ENCODE measurements at regions not wholly inside any gene's neighbourhood (a gene's known extent, or its start where the extent isn't known, plus 50 kb on each side); places are given as distances from the start of the nearest gene placed in this dataset.

- TF ChIP-seq CTCF (conservative IDR thresholded peaks at IDR 0.05; ENCODE audit: low read length), result no peak
- Histone ChIP-seq H3K36me3 (ENCODE audit: insufficient read depth, low read length) (no peaks in the 10 kb centered on the region), H3K4me3 (ENCODE audit: low read length, poor library complexity, severe bottlenecking) (no peak overlapping the region), H3K9ac (ENCODE audit: low read depth, low read length, poor library complexity, severe bottlenecking) (no peak overlapping the region), H3K4me1 (ENCODE audit: insufficient read depth, low read length, poor library complexity, severe bottlenecking) (no peaks in the 10 kb centered on the region), H2AFZ (ENCODE audit: low read length) (no peak overlapping the region), H3F3A (ENCODE audit: low read depth) (no peaks in the 10 kb centered on the region), H3K4me2 (ENCODE audit: low read depth, low read length, poor library complexity, severe bottlenecking) (no peak overlapping the region), H3K27me3 (ENCODE audit: insufficient read depth, low read length, poor library complexity, severe bottlenecking) (no peaks in the 10 kb centered on the region), H3K9me2 (replicated peaks; ENCODE audit: low read depth, low read length) (no peaks in the 10 kb centered on the region), H4K20me1 (ENCODE audit: insufficient read depth, low read length, poor library complexity, severe bottlenecking) (no peaks in the 10 kb centered on the region), H3K79me2 (ENCODE audit: insufficient read depth, low read length) (no peaks in the 10 kb centered on the region), H3K9me3 (ENCODE audit: insufficient read depth, low read depth, low read length) (no peaks in the 10 kb centered on the region)
Measured at GRCh38 chr11:15886299-15886698, 470.0 kb downstream of the SOX6 start.

- H3K27me3 ChIP-seq (ENCODE audit: insufficient read depth, low read length, poor library complexity, severe bottlenecking), result no peaks in the 10 kb centered on the region
- H3K9me2 ChIP-seq (replicated peaks; ENCODE audit: low read depth, low read length), result no peaks in the 10 kb centered on the region
- no peaks in the 10 kb centered on the region for H4K20me1 ChIP-seq (ENCODE audit: insufficient read depth, low read length, poor library complexity, severe bottlenecking)
- H2AFZ ChIP-seq (ENCODE audit: low read length), result no peak overlapping the region
- H3K4me3 ChIP-seq (ENCODE audit: low read length, poor library complexity, severe bottlenecking), result no peak overlapping the region
- H3K36me3 ChIP-seq (ENCODE audit: insufficient read depth, low read length), result no peaks in the 10 kb centered on the region
- no peaks in the 10 kb centered on the region for H3F3A ChIP-seq (ENCODE audit: low read depth)
- no peaks in the 10 kb centered on the region for H3K9me3 ChIP-seq (ENCODE audit: insufficient read depth, low read depth, low read length)
- no peak overlapping the region for H3K9ac ChIP-seq (ENCODE audit: low read depth, low read length, poor library complexity, severe bottlenecking)
- TF ChIP-seq EZH2phosphoT487 (IDR thresholded peaks at IDR 0.05; ENCODE audit: borderline replicate concordance), result no peak
- no peak for TF ChIP-seq CTCF (conservative IDR thresholded peaks at IDR 0.05; ENCODE audit: low read length)
- H3K79me2 ChIP-seq (ENCODE audit: insufficient read depth, low read length), result no peaks in the 10 kb centered on the region
- H3K4me1 ChIP-seq (ENCODE audit: insufficient read depth, low read length, poor library complexity, severe bottlenecking), result no peaks in the 10 kb centered on the region
- H3K4me2 ChIP-seq (ENCODE audit: low read depth, low read length, poor library complexity, severe bottlenecking), result no peak overlapping the region
Measured at GRCh38 chr11:15886866-15887265, 469.5 kb downstream of the SOX6 start.

GRCh38 chr11:15888556-15889345 is 467.6 kb downstream of the SOX6 start:
- TF ChIP-seq EZH2phosphoT487 (IDR thresholded peaks at IDR 0.05; ENCODE audit: borderline replicate concordance), result no peak
- TF ChIP-seq CTCF (conservative IDR thresholded peaks at IDR 0.05; ENCODE audit: low read length), result no peak

More at GRCh38 chr11:15888556-15889345, 467.6 kb downstream of the SOX6 start:
- Histone ChIP-seq H3F3A (ENCODE audit: low read depth) (no peaks in the 10 kb centered on the region), H3K27me3 (ENCODE audit: insufficient read depth, low read length, poor library complexity, severe bottlenecking) (no peaks in the 10 kb centered on the region), H3K36me3 (ENCODE audit: insufficient read depth, low read length) (no peaks in the 10 kb centered on the region), H3K4me2 (ENCODE audit: low read depth, low read length, poor library complexity, severe bottlenecking) (no peak overlapping the region), H3K4me1 (ENCODE audit: insufficient read depth, low read length, poor library complexity, severe bottlenecking) (peaks cover 16% of the 10 kb centered on the region), H3K9me3 (ENCODE audit: insufficient read depth, low read depth, low read length) (no peaks in the 10 kb centered on the region), H3K9me2 (replicated peaks; ENCODE audit: low read depth, low read length) (no peaks in the 10 kb centered on the region), H3K9ac (ENCODE audit: low read depth, low read length, poor library complexity, severe bottlenecking) (no peak overlapping the region), H3K4me3 (ENCODE audit: low read length, poor library complexity, severe bottlenecking) (no peak overlapping the region), H2AFZ (ENCODE audit: low read length) (no peak overlapping the region), H3K79me2 (ENCODE audit: insufficient read depth, low read length) (no peaks in the 10 kb centered on the region), H4K20me1 (ENCODE audit: insufficient read depth, low read length, poor library complexity, severe bottlenecking) (no peaks in the 10 kb centered on the region)
